Lung microvascular endothelial cell (primary cell): ENCODE measurements at regions not wholly inside any gene's neighbourhood (a gene's known extent, or its start where the extent isn't known, plus 50 kb on each side); places are given as distances from the start of the nearest gene placed in this dataset.

Experiments
- DNase-seq, 2 donors: peaks; one replicate each; pipeline versions ENCODE4 v3.0.0 to v3.0.0-alpha.2; 2010; ENCODE audit warnings: low read depth in 2 of 2

DNA sequence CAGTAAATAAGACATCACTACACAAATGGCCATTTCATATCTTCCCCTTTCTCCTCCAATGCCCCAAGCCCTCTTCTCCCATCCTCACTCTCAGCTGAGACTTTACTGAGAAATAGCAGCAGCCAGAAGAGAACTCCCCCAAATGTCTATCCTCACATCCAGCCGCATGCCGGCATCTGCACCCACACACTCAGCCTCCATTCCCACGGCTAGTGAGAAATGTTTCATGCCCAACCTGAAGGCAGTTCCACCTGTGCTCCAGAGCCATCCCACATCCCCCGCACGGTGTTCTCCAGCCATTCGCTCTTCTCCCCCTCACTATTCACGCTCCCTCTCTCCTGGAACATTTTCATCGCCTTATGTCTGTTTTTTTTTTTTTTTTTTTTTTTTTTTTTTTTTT is 208.7 kb upstream of the DIO3 start:
- DNase-seq = no peak

DNA sequence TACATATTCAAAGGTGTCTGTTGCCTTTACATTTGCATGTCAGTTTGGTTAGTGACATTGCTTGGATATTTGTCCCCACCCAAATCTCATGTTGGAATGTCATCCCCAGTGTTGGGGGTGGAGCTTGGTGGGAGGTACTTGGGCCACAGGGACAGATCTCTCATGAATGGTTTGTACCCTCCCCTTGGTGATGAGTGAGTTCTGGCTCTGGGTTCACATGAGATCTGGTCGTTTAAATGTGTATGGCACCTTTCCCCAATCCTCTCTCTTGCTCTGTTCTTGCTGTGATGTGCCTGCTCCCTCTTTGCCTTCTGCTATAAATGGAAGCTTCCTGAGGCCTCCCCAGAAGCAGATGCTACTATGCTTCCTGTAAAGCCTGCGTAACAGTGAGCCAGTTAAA is 207.9 kb upstream of the DIO3 start:
- no peak for DNase-seq

GRCh38 chr14:101354726-101355125 is 206.6 kb upstream of the DIO3 start:
- no peak for DNase-seq

GRCh38 chr14:101355284-101355683 is 206.0 kb upstream of the DIO3 start:
- no peak for DNase-seq

DNA sequence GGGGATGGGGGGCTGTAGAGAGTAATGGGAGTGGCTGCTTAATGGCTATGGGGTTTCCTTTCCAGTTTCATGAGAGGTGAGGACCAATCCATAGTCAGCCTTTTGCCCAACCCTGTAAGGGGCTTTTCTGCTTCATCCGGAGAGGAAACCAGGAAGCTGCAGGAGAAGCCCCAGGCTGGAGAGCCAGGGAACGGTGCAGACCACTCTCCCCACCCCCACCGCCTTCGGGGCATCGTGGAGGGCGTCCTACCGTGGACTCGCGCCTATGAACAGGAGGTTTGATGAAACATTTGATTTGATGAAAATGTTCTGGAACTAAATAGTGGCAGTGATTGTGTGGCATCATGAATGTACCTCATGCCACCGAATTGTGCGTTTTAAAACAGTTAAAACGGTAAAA is 204.3 kb upstream of the DIO3 start:
- DNase-seq = no peak

DNA sequence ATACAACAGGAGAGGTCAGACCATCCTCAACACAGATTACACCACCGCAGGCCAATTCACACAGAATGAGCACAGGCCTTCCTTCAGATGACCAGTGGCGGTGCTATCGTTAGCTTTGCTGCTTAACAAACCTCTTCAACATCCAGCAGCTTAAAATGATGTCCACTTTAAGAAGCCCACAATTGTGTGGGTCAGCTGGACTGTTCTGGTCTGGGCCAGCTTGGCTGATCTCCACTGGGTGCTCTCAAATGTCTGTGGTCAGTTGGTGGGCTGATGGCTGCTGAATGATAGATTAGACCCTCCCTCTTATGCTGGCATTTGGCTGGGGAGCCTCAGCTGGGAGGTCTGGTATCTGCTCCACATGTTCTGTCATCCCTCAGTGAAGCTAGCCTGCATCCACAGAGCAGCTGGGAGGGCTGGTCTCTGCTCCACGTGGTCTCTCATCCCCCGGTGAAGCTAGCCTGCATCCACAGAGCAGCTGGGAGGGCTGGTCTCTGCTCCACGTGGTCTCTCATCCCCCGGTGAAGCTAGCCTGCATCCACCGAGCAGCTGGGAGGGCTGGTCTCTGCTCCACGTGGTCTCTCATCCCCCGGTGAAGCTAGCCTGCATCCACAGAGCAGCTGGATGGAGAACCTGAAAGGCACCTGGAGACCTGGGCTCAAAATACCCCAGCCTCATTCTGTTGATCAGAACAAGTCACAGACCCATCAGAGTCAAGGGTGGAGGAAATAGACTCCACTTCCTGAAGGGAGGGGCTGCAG is 203.6 kb upstream of the DIO3 start:
- no peak for DNase-seq

DNA sequence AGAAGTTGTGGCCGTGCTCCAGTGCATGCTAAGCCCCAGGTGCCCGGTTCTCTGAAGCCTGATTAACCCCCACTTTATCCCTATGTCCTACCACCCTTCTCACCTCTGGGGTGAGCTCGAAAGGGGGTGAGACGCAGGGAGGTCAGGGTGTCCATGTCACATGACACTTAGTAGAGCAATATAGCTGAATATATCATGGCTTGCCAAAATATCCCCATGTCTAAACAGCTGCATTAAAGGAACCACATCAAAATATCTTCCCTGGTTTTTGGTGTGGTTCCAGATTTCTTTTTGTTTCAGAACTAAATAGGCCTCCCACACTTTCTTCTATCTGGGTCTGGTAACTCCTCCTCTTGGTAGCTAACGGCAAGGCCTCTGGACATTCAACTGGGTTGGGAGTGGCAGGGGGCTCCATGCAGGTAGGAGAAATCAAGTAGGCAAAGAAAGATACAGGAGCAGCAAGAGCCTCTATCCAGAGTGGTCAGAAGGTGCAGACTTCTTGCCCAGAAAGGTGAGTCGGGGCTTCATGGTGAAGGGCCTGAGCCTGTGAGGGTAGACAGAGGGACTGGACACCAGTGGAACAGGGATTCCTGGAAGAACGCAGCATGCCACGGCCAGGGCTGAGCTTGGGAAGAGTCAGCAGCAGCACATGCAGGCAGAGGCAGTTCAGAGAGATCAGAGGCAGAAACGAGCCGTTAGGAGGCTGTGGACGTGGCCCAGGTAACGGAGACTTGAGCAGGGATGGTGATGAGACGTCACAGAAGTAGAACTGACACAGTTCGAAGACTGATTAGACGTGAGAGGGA is 202.8 kb upstream of the DIO3 start:
- no peak for DNase-seq

DNA sequence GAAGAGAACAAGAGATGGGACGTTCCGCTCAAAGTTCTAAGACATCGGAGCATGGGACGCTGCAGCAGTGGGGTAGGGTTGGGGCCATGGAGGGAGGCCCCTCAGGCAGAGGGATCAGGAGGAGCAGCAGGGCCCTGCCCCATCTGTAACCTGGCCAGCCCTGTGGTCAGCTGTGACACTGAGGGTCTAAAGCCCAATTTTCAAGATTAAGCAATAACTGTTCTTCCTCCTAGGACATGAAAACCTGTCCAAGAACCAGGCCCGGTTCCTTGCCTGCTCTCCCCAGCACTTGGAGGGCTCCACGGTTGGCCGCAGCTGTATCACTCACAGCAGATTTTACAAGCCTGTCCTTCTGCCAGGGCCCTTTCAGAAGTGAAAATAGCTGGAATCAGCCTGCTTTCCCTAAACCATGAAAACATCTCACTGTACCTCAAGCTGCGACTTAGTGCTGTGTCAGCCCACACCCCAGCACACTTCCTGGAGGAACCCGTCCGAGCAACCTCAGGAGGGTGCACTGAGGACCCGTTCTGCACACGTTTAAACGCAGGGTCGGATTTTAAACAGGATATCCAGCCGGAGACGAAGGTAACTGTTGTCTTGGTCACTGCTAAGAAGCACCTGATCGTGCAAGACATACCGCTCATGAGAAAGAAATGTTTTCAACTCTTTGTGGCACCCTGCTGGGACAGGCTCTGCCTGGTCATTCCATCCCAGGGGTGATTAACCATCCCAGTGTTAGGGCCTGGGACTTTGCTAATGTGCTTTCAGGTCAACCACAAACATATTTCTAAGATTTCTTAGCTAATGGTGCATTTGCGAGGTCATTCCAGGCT is 201.9 kb upstream of the DIO3 start:
- DNase-seq = no peak

GRCh38 chr14:101360054-101360911 is 201.0 kb upstream of the DIO3 start:
- DNase-seq = no peak

DNA sequence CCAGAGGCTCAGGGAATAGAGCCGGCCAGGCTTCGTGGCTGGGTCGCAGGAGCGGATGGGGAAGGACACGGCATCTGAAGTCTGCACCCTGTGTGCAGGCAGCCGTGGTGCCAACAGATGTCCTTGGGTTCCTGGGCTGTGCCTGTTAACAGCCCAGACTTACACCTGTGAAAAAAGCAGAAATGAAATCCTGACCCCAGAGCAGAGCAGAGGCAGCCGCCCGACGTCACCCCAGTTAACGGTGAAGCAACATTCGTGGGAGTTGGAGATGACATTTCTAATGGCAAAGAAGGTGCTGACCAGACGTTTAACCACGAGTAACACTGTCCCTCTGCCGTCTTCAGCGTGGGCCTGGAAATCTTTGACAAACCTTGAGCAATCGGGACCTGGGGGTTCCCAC is 200.3 kb upstream of the DIO3 start:
- no peak for DNase-seq

GRCh38 chr14:101361451-101362433 is 199.6 kb upstream of the DIO3 start:
- no peak for DNase-seq

DNA sequence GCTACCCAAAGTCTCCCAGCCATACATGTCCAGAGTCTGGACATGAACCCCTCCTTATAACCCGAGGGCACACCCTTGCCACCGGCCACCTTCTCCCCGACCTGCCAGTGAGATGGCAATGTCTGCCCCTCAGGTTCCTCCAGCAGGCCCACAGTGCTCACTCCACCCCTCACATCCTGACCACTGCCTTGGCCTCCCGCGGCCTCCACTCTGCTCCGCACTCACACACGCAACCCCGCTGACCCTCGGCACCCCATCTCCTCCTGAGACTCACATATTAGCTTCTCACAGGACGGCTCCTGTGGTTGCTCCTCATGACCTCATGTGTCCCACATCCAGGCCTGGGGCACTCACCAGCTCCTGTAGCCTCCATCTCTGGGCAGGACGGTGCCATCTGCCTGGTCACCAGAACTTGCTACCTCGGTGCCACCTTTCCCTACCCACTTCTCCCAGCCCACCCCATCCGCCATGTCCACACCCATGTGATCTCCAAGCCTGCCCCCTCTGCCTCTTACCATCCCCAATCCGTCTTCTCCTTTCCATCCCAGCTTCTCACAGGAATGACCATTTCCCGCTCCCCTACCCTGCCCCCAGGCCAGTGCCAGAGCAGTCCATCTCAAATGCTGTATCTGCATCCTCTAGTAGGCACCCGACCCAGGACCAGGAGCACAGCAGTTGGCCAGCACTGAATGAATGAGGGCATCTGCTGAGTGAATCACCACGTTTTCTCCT is 198.6 kb upstream of the DIO3 start:
- no peak for DNase-seq

GRCh38 chr14:101363261-101363555 is 198.1 kb upstream of the DIO3 start:
- no peak for DNase-seq

DNA sequence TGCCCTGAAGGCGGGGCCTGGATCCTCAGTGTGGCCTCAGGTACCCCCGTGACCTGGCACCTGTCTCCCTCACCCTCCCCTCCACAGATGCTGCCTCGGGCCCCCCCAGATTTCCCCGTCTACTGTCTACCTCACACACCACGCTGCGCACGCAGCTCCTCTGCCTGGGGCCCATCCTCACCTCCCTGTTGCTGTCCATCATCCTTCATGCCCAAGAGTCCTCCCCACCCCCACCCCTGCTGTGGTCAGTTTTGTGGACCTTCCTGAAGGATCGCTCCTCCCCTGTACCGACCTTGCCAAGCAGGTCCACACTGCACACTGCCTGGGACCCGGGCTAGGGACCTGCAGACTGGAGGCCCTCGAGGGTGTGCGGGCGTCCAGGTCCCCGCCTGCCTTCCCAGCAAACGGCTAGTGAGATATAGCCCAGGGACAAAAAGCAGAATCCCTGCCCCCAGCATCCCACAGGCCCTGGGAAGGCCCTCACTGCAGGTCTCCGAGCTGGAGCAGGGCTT is 197.4 kb upstream of the DIO3 start:
- DNase-seq = no peak

- no peak for DNase-seq
These were observed 196.6 kb upstream of the DIO3 start for GRCh38 chr14:101364503-101365328.

DNA sequence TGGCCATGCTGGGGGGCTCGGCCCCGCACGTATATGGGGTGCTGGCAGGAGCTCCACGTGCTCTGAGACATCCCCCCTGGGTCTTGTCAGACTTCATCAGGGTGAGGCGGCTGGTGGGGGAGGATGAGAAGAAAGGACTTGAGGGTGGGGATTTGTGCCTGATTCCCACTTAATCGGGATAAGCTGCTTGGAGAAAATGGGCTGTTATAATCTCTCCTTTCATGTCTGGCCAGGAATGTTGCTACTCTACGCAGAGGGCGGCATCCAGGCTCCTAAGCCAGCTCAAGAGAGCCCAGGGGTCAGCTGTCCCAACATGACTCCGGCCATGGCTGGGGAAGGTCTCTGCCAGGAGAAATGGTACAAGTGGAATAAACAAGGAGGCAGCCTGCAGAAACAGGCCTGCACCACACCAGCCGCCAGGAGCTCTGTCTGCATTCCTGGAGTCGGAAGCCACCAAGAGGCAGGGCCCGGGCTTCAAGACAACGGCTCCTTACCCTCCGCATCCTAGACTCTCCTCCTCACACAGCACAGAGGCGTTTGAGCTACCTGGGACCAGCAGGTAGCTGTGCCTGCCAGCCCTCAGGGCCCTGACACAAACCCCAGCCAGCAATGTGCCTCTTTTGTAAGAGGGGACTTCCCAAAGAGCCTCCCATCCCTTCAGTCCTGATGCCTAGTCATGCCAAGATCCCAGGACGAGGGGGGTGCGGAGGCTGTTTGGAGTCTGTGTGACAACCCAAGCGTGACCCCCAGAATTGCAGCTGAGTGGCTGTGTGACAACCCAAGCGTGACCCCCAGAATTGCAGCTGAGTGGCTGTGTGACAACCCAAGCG is 195.8 kb upstream of the DIO3 start:
- no peak for DNase-seq

GRCh38 chr14:101367421-101368261 is 193.7 kb upstream of the DIO3 start:
- no peak for DNase-seq
